GM21381 (cell line): ENCODE measurements at regions not wholly inside any gene's neighbourhood (a gene's known extent, or its start where the extent isn't known, plus 50 kb on each side); places are given as distances from the start of the nearest gene placed in this dataset.
"Not testable (repeated sequence)": the region's sequence is repeated elsewhere in the genome, so short reads cannot be mapped to it uniquely, and the experiment has no call there.

ENCODE experiments used
- ATAC-seq: cut with Tn5 transposase; IDR thresholded peaks from one replicate; pipeline ENCODE4 v1.9.1; 2021; ENCODE audit warnings: mild to moderate bottlenecking, moderate library complexity; ENCODE audit not compliant: unreplicated experiment

GRCh38 chr1:143785883-143786282, 185.9 kb downstream of the FAM72C start:
- ATAC-seq, result not testable (repeated sequence)

DNA sequence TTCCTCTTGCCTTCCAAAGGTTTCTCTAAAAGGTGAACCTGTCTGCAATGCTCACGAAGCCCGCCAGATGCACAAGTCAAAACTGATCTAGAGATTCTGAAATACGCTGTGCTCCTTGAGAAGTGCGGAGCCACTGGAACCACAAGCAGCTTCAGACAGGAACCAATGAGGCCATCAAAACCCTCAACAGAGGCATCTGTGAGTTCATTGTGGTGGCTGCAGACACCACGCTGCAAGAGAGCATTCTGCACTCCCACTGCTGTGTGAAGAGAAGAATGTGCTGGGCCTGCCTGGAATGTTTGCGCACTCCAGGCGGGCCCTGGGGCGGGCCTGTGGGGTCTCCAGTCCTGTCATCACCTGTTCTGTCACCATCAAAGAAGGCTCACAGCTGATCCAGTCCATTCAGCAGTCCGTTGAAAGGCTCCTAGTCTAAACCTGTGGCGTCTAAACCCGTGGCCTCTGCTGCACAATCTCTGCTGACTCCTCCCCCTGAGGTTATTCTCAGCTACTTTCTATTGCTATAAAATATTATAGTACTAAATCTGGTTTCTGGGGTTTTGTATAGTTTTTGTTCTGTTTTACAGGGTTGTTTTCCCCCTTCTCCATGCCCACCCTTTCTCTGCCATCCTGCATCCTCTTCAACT, 187.4 kb downstream of the FAM72C start:
- ATAC-seq, result not testable (repeated sequence)

GRCh38 chr1:143778178-143778577, 193.6 kb downstream of the FAM72C start:
- not testable (repeated sequence) for ATAC-seq

GRCh38 chr1:143764831-143765230, 207.0 kb downstream of the FAM72C start:
- ATAC-seq, result not testable (repeated sequence)

GRCh38 chr1:143760366-143760765, 211.4 kb downstream of the FAM72C start:
- not testable (repeated sequence) for ATAC-seq

- ATAC-seq, result not testable (repeated sequence)
Measured at GRCh38 chr1:143755961-143756360, 215.8 kb downstream of the FAM72C start.

DNA sequence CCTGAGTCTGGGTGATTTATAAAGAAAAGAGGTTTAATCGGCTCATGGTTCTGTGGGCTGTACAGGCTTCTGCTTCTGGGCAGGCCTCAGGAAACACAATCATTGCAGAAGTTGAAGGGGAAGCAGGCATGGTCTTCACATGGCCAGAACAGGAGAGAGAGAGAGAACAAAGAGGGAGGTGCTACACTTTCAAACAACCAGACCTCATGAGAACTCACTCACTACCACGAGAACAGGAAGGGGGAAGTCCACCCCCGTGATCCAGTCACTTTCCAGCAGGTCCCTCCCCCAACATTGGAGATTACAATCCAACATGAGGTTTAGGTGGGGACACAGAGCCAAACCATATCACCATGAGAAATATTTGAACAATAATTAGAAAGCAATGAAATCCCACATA, 222.9 kb downstream of the FAM72C start:
- ATAC-seq, result no peak

- no peak for ATAC-seq
Measured at GRCh38 chr1:143736562-143736961, 235.2 kb downstream of the FAM72C start.

GRCh38 chr1:143735764-143736461, 235.9 kb downstream of the FAM72C start:
- ATAC-seq, result no peak

DNA sequence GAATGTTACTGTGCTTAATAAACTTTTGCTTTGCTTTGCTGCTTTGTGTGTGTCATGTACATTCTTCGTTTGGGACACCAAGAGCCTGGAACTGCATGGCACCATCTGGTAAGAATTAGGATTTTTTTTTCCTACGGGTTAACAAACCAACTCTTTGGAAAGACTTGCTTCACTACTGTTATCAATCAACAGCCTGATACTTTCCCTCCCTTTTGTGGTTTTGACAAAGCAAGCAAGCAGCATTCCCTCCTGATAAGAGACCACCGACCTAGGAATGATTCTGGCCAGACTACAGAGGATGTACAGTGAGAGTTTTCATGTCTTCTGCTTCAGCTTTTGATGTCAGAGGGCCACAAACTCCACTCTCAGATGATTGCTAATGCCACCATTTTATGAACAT, 237.5 kb downstream of the FAM72C start:
- not testable (repeated sequence) for ATAC-seq

- ATAC-seq, result not testable (repeated sequence)
Measured at GRCh38 chr1:143730890-143731289, 240.9 kb downstream of the FAM72C start.

DNA sequence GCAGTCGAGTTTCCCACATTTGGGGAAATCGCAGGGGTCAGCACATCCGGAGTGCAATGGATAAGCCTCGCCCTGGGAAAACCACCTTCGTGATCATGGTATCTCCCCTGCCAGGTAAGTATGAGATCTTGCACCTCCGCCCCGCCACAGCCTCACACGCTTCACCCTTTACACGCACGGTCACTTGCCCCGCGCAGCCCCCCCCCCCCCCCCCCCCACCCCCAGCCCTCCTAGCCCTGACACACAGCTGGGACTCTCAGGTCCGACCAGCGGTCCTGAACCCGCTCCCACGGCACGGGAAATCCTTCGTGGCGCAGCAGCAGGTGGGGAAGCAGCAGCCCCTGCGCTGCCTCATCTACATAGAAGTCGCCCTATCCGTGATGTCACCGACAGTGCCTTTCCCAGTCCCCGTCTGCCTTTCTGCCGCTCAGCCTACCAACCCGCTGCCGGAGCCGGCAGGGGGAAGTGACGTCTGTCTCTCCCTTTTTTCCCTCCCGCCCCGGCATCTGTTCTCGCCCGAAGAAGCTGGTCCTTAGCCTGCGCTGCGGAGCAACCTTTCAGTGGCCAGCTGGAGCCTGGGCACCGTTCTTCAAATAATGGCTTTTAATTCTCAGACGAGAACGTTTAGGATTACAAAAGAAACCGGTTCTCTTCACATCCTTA, 242.2 kb downstream of the FAM72C start:
- ATAC-seq, result peak; percentile 73

- peak; percentile 94 for ATAC-seq
Measured at GRCh38 chr1:143728802-143729448, 242.9 kb downstream of the FAM72C start.

DNA sequence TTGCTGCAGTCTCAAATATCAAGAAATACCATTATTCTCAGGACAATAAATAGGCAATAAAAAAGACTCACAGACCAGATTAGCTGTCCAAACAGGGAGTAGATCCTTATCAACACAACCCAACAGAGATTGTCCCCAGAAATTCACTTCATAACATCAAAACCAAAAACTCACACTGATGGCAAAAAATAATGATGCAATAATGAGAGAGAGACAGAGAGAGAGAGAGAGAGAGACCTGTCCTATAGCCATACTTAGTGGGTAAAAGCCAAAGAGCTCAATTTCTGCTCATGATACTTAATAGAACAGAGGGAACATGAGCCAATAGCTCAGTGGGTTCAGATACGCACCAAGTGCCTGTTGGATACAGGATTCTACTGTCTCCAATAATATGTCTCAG, 244.5 kb downstream of the FAM72C start:
- ATAC-seq, result no peak

GRCh38 chr1:143721024-143721373, 250.8 kb downstream of the FAM72C start:
- ATAC-seq, result no peak

GRCh38 chr1:143720087-143721023, 251.4 kb downstream of the FAM72C start:
- no peak for ATAC-seq

DNA sequence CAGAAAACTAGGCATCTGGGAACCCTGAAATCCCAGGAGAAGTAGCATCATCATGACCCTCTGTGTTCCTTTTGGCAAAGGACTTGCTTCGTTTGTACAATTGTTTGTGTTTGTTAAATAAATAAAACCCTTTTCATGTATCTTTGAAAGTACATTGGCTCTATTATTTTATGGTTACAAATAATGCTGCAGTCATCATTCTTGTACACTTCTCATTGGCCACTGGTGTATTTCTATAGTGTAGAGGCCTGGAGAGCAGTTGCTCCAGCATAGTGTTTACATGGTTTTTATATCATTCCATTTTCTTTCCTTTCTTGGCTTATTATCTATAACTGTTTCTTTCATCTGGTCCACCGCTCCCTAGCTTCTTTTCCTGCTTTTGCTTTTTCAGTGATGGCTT, 253.3 kb downstream of the FAM72C start:
- no peak for ATAC-seq

DNA sequence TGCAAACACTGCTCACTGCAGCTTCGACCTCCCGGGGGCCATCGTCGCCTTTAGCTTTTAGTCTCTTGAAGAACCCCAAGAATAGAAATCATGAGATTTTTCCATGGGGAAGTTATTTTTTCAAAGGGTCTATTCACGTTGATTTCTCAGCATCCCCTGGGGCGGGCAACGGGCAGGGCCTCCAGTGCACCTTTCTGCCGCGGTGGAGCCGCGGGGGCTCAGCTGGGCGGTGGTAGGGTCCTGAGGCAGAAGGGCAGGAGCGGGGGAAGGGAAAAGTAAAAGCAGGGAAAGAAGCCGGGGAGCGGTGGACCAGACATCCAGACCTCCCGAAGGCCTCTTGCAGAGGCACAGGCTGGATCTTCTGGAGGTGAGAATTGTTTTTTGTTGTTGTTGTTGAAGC, 253.8 kb downstream of the FAM72C start:
- no peak for ATAC-seq

DNA sequence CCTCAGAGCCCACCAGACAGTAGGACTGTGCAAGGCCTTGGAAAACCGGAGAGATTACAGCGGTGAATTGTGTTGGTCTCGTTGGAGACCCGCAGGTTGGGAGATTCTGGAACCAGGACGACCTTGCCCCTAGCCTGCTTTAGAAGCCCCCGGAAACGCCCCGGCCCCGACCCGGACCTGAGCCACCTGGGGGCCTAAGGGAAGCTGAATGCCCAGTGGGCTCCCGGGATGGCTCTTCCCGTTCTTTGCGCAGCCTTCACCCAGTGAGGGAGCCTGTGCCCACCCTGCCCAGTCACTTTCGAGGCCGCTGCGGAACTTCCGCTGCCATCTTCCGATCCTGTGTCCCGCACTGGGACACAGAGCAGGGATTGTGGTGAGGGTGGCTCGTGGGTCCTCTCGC, 254.4 kb downstream of the FAM72C start:
- ATAC-seq, result no peak

GRCh38 chr1:143714913-143715312, 256.9 kb downstream of the FAM72C start:
- ATAC-seq, result not testable (repeated sequence)
